Left lung (tissue), 4 donors: ENCODE measurements at regions not wholly inside any gene's neighbourhood (a gene's known extent, or its start where the extent isn't known, plus 50 kb on each side); places are given as distances from the start of the nearest gene placed in this dataset.

ENCODE experiments used
- ATAC-seq: fragments of 200-7000 bp; cut with Tn5 transposase; one replicate; pipeline ENCODE4 v1.9.1; 2020; ENCODE audit warnings: moderate library complexity
- DNase-seq, 4 donors: peaks; one replicate each; pipeline ENCODE4 v3.0.0-alpha.2; 2013 to 2020
- H3K27ac ChIP-seq, 2 donors: fragments of 200-600 bp; sonication (generic) in 1 of 2; one replicate each; pipeline versions ENCODE4 v1.5.0 to v1.8.0; 2020 to 2021
- H3K27me3 ChIP-seq, 2 donors: fragments of 200-600 bp; sonication (generic) in 1 of 2; one replicate each; pipeline versions ENCODE4 v1.5.0 to v1.8.0; 2020 to 2021
- H3K36me3 ChIP-seq, 2 donors: fragments of 200-600 bp; sonication (generic) in 1 of 2; one replicate each; pipeline versions ENCODE4 v1.5.0 to v1.8.0; 2020 to 2021
- H3K4me1 ChIP-seq, 2 donors: fragments of 200-600 bp; one replicate each; pipeline ENCODE4 v1.8.0; 2021
- H3K4me3 ChIP-seq, 2 donors: fragments of 200-600 bp; sonication (generic) in 1 of 2; one replicate each; pipeline versions ENCODE4 v1.5.0 to v1.8.0; 2020 to 2021; ENCODE audit warnings: mild to moderate bottlenecking in 1 of 2
- H3K9me3 ChIP-seq, 2 donors: fragments of 200-600 bp; sonication (generic) in 1 of 2; one replicate each; pipeline versions ENCODE4 v1.5.0 to v1.8.0; 2020 to 2021
- intact Hi-C, 2 donors: fragments of 100-400 bp; cut with DNase I; formaldehyde crosslinking; loops; one replicate each; pipeline versions ENCODE4 v1.11.2 to v1.14.2; 2022
- TF ChIP-seq, protein P1 (sequence below), 2 donors: fragments of 200-600 bp; sonication (generic) in 1 of 2; IDR thresholded peaks; one replicate each; pipeline versions ENCODE4 v1.5.0 to v1.8.0; 2021; ENCODE audit warnings: antibody characterized with exemption in 2 of 2
- donor health status: DM: no; HTN: yes; CAD: no.
- donor health status: DM: no; HTN: no; CAD: no.

DNA sequence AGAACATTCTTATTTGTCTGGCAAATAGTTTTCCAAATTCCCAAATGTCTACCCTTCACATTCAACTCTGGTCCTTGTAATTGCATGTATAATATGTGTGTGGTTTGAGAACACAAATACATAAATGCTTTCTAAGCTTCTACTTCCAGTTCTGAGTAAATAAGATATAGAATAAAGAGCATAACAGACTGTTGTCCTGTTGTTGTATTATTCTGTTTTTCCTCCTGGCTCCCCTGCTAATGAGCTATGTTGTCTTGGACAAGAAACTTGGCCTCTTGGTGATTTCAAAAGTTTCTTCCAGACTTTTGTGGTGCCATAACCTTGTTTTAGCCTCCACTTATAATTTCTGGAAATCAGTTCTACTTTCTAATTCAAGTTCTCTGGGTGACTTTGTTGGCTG lies 75.3 kb upstream of the USP38 start:
- no peaks in the 10 kb centered on the region for H3K4me1 ChIP-seq
- TF ChIP-seq, protein P1, sequence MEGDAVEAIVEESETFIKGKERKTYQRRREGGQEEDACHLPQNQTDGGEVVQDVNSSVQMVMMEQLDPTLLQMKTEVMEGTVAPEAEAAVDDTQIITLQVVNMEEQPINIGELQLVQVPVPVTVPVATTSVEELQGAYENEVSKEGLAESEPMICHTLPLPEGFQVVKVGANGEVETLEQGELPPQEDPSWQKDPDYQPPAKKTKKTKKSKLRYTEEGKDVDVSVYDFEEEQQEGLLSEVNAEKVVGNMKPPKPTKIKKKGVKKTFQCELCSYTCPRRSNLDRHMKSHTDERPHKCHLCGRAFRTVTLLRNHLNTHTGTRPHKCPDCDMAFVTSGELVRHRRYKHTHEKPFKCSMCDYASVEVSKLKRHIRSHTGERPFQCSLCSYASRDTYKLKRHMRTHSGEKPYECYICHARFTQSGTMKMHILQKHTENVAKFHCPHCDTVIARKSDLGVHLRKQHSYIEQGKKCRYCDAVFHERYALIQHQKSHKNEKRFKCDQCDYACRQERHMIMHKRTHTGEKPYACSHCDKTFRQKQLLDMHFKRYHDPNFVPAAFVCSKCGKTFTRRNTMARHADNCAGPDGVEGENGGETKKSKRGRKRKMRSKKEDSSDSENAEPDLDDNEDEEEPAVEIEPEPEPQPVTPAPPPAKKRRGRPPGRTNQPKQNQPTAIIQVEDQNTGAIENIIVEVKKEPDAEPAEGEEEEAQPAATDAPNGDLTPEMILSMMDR (IDR thresholded peaks at IDR 0.05) = no peak
- H3K36me3 ChIP-seq = no peaks in the 10 kb centered on the region
- H3K27me3 ChIP-seq = no peaks in the 10 kb centered on the region
- no peak overlapping the region for H3K27ac ChIP-seq
- no peaks in the 10 kb centered on the region for H3K9me3 ChIP-seq
- DNase-seq (no peak), ATAC-seq (no peak)
- no peak overlapping the region for H3K4me3 ChIP-seq
- intact Hi-C loops = no loop called here

DNA sequence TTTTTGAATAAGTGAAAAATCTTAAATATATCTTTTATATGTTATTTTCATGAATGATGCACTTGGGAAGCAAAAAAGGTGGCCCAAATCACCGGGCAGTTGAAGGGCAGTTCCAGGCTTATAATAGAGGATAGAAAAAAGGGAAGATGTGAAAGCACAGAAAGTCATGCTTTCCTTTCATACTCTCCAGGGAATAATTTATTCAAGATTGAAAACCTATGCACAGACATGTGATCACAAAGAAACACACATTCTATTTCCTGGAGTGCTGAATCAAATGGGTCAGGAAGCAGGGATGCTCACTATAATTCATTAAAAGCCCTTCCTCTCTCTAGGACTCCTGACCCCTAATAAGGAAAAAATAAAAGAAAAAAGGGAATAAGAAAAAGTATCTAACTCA lies 66.1 kb upstream of the USP38 start:
- no peak for ATAC-seq
- H3K9me3 ChIP-seq = no peaks in the 10 kb centered on the region
- no peaks in the 10 kb centered on the region for H3K4me1 ChIP-seq
- H3K27ac ChIP-seq = no peak overlapping the region
- TF ChIP-seq, protein P1 (IDR thresholded peaks at IDR 0.05) = no peak
- H3K27me3 ChIP-seq = no peaks in the 10 kb centered on the region
- no peak overlapping the region for H3K4me3 ChIP-seq
- intact Hi-C loops = no loop called here
- H3K36me3 ChIP-seq = no peaks in the 10 kb centered on the region
- DNase-seq = no peak

DNA sequence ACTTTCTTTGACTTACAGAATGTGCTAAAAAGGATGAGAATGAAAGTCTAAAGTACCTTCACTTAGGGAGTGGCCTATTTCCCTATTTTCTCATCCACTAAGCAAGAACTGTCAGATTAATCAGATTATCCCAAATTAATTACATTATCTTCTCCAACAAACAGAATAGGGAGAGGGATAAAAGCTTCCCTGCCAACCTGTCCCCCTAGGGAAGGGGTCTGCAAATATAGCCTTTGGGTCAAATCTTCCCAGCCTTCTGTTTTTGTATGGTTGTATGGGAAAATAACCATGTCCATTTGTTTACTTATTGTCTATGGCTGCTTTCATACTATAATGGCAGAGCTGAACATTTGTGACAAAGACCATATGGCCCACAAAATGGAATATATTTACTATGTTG lies 57.1 kb upstream of the USP38 start:
- no peak for ATAC-seq
- no peak for DNase-seq
- H3K27ac ChIP-seq = no peak overlapping the region
- intact Hi-C loops = no loop called here
- peaks cover 0 to 3% of the 10 kb centered on the region in 2 donors for H3K9me3 ChIP-seq
- no peaks in the 10 kb centered on the region for H3K27me3 ChIP-seq
- H3K4me1 ChIP-seq = no peaks in the 10 kb centered on the region
- no peaks in the 10 kb centered on the region for H3K36me3 ChIP-seq
- no peak overlapping the region for H3K4me3 ChIP-seq
- TF ChIP-seq, protein P1 (IDR thresholded peaks at IDR 0.05) = no peak

DNA sequence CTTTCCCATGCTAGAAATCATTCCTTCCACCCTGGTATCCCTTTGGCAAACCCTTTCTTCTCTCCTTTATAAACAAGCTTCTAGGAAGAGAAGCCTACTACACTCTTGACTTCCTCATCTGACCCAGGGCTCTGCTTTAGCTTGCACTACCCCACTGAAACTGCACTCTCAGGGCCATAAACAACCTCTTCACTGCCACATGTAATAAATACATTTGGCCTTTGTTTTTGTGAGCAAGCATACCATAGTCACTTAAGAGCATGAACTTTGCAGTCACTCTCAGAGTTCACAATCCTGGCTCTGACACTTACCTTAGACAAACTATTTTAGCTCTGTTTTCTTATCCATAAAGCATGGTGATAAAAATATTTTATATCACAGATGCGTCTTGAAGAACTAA lies 50.7 kb upstream of the USP38 start:
- H3K27me3 ChIP-seq = no peaks in the 10 kb centered on the region
- no peak overlapping the region for H3K27ac ChIP-seq
- TF ChIP-seq, protein P1 (IDR thresholded peaks at IDR 0.05) = no peak
- H3K9me3 ChIP-seq = no peaks in the 10 kb centered on the region
- no peak for DNase-seq
- intact Hi-C loops = no loop called here
- no peaks in the 10 kb centered on the region for H3K4me1 ChIP-seq
- H3K36me3 ChIP-seq = no peaks in the 10 kb centered on the region
- no peak overlapping the region for H3K4me3 ChIP-seq
- ATAC-seq = no peak
